ENCODE measurements at regions not wholly inside any gene's neighbourhood (a gene's known extent, or its start where the extent isn't known, plus 50 kb on each side); places are given as distances from the start of the nearest gene placed in this dataset.

DNA sequence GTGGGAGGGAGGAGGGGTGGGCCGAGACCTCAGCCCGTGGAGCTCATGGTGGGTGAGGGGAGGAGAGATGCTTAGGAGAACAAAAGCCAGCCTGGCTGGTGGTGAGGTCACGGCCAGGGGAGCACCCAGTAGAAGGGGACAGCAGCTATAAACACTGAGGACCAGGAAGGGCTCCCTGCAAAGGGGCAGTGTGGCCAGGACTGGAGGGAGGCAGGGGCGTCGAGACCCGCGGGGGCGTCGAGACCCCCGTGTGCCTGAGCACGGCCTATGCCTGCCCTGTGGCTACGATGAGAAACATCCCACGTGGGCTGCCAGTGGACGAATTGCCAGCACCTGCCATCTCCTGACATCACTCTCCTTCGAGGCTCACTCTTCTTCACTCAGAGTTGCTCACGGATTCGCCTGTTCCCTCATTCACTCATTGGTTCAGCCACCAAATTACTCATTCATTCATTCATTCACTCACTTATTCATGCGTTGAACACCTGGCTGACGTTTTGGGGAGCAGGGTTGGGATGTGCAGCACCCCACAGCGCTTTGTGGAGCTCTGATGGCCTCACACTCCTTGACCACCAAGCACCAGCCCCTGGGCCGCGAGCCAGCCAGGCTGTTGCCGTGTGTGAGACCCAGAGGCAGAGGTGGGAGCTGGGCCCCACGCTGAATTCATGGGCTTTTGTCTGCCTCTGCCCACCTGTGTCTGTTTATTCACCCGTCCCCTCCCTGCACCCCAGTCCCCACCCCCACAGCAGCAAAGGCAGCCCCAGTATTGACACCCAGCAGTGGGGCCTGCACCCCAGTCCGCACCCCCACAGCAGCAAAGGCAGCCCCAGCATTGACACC is 61.2 kb upstream of the BHLHE23 start:
- TF ChIP-seq, protein P1, sequence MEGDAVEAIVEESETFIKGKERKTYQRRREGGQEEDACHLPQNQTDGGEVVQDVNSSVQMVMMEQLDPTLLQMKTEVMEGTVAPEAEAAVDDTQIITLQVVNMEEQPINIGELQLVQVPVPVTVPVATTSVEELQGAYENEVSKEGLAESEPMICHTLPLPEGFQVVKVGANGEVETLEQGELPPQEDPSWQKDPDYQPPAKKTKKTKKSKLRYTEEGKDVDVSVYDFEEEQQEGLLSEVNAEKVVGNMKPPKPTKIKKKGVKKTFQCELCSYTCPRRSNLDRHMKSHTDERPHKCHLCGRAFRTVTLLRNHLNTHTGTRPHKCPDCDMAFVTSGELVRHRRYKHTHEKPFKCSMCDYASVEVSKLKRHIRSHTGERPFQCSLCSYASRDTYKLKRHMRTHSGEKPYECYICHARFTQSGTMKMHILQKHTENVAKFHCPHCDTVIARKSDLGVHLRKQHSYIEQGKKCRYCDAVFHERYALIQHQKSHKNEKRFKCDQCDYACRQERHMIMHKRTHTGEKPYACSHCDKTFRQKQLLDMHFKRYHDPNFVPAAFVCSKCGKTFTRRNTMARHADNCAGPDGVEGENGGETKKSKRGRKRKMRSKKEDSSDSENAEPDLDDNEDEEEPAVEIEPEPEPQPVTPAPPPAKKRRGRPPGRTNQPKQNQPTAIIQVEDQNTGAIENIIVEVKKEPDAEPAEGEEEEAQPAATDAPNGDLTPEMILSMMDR (IDR thresholded peaks at IDR 0.05), result no peak
- TF ChIP-seq POLR2A (IDR thresholded peaks at IDR 0.05) (no peak), POLR2AphosphoS5 (IDR thresholded peaks at IDR 0.05) (no peak), EP300 (IDR thresholded peaks at IDR 0.05; ENCODE audit: low read depth) (no peak)
